HUDEP-2 (cell line): ENCODE measurements at regions not wholly inside any gene's neighbourhood (a gene's known extent, or its start where the extent isn't known, plus 50 kb on each side); places are given as distances from the start of the nearest gene placed in this dataset.
"Not testable (repeated sequence)": the region's sequence is repeated elsewhere in the genome, so short reads cannot be mapped to it uniquely, and the experiment has no call there.

Source experiments
- DNase-seq, 76 experiments: peaks; one replicate each; lab custom pipeline; 2025; ENCODE audit not compliant: unreplicated experiment in 76 of 76; lab: John Stamatoyannopoulos, UW

GRCh38 chr15:79652972-79653371 is 220.8 kb downstream of the MINAR1 start:
- DNase-seq, result not testable (repeated sequence)

- DNase-seq, result no peak
These were observed 221.4 kb downstream of the MINAR1 start for GRCh38 chr15:79653533-79653932.

GRCh38 chr15:79656151-79657000 is 224.2 kb downstream of the MINAR1 start:
- DNase-seq, result no peak

- no peak for DNase-seq
These were observed 225.6 kb downstream of the MINAR1 start for GRCh38 chr15:79657722-79658121.

- no peak for DNase-seq
These were observed 227.6 kb downstream of the MINAR1 start for GRCh38 chr15:79659691-79660090.

GRCh38 chr15:79661411-79661810 is 229.3 kb downstream of the MINAR1 start:
- DNase-seq, result no peak

- no peak for DNase-seq
These were observed 223.2 kb downstream of the MTHFS start for GRCh38 chr15:79673416-79674123.

GRCh38 chr15:79674124-79674465 is 222.7 kb downstream of the MTHFS start:
- DNase-seq, result no peak

- no peak for DNase-seq
These were observed 220.8 kb downstream of the MTHFS start for GRCh38 chr15:79675982-79676381.

GRCh38 chr15:79676621-79677020 is 220.2 kb downstream of the MTHFS start:
- no peak for DNase-seq

- no peak for DNase-seq
These were observed 219.6 kb downstream of the MTHFS start for GRCh38 chr15:79677241-79677640.

- no peak for DNase-seq
These were observed 218.6 kb downstream of the MTHFS start for GRCh38 chr15:79678032-79678701.

GRCh38 chr15:79680720-79681119 is 216.1 kb downstream of the MTHFS start:
- DNase-seq, result no peak

- no peak for DNase-seq
These were observed 214.5 kb downstream of the MTHFS start for GRCh38 chr15:79682285-79682684.

- DNase-seq, result no peak
These were observed 213.9 kb downstream of the MTHFS start for GRCh38 chr15:79682851-79683288.

GRCh38 chr15:79689030-79689429 is 207.8 kb downstream of the MTHFS start:
- no peak for DNase-seq

GRCh38 chr15:79700951-79701480 is 195.8 kb downstream of the MTHFS start:
- no peak for DNase-seq

- DNase-seq, result no peak
These were observed 194.2 kb downstream of the MTHFS start for GRCh38 chr15:79702621-79703020.

- DNase-seq, result no peak
These were observed 175.6 kb downstream of the MTHFS start for GRCh38 chr15:79721256-79721655.

GRCh38 chr15:79724312-79724711 is 172.5 kb downstream of the MTHFS start:
- DNase-seq, result no peak

GRCh38 chr15:79724804-79725203 is 172.0 kb downstream of the MTHFS start:
- no peak for DNase-seq
